ELR (cell line): ENCODE measurements at regions not wholly inside any gene's neighbourhood (a gene's known extent, or its start where the extent isn't known, plus 50 kb on each side); places are given as distances from the start of the nearest gene placed in this dataset.
"Not testable (repeated sequence)": the region's sequence is repeated elsewhere in the genome, so short reads cannot be mapped to it uniquely, and the experiment has no call there.

Experiments used
- DNase-seq: peaks from one replicate; pipeline ENCODE4 v3.0.0-alpha.2; 2015; ENCODE audit warnings: low read depth

DNA sequence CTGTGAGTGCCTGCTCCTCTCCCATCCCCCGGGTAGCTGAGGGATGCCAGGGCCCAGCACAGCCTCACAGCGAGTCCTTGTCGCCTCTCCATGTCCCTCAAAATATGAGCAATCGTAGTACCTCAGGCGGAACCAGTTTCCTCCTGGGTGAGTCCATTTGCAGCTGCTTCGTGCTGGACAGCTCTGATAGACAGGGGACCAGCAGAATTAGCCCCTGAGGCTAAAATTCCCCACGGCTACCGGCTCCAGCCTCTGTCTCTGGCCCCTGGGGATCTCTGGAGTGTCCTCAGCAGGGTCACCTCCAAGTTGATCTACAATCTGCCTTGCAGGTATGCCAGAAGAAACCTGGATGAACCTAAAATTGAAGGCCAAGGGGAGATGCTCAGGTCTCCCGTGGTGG lies 115.8 kb upstream of the FBXL7 start:
- DNase-seq, result no peak

DNA sequence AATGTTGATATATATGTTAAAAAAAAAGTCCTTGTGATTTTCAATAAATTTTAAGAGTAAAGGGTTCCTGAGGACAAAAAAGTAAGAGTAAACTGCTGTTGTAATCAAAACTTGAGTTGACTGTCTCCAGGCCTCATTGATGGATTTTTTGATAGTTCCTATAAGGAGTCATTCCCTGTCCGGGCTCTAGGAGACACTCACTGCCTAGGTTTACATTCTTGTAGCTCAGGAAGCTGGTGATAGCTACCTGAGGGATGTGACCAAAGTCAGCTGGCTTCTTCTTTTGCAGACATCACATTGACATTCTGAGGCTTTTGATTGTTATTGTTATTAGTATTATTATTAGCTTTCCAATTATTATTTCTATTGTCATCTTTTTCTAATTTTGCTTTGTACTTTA lies 116.5 kb upstream of the FBXL7 start:
- peak; percentile 52 for DNase-seq

DNA sequence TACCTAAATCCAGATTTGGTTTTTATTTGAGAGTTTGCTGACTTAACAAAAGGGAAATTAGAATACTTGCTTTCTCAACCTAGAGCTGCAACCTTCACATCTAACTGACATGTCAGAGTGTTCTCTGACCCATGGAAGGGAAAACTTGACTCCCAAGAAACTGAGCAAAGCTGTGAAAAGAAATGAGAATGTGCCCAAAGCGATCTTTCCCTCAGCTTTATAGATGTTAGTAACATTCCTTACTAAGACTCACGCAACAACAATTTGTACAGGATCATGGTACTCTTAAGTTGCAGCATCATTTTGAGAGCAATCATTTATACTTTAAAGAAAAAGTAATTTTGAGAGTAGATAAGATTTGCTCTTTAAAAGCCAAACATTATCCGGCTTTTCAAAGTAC lies 117.0 kb upstream of the FBXL7 start:
- no peak for DNase-seq

DNA sequence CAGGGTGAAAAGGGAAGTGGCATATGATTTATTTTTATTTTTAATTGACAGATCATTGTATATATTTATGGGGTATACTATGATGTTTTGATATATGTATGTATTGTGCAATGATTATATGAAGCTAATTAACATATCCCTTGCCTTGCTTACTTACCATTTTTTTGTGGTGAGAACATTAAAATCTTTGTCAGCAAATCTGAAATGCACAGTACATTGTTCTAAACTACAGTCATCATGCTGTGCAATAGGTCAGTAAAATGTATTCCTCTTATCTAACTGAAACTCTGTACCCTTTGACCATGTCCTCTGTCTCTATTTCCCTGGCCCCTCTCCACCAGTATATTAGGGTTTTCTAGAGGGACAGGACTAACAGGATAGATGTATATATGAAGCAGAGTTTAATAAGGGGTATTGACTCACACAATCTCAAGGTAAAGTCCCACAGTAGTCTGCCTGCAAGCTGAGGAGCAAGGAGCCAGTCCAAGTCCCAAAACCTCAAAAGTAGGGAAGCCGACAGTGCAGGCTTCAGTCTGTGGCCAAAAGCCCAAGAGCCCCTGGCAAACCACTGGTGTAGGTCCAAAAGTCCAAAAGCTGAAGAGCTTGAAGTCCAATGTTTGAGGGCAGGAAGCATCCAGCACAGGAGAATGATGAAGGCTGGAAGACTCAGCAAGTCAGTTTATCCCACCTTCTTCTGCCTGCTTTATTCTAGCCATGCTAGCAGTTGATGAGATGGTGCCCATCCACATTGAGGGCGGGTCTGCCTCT lies 122.2 kb upstream of the FBXL7 start:
- DNase-seq, result no peak

DNA sequence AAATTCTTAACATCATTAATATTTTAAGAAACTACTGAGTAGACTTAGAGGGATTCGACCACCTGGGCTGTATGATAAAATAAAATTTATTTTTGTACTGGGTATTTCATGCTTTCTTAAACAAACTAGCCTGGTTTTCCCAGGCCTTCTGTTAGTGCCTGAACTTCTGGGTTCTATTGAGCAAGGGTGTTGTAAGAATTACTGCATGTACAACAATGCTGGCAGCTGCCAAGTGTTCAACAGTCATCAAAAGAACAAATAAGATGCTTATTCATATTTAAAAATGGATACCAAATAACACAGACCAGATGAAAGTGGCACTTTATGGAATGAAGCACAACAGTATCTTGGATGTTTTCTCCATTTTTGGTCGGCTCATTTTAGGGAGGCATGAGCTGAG lies 123.2 kb upstream of the FBXL7 start:
- no peak for DNase-seq

DNA sequence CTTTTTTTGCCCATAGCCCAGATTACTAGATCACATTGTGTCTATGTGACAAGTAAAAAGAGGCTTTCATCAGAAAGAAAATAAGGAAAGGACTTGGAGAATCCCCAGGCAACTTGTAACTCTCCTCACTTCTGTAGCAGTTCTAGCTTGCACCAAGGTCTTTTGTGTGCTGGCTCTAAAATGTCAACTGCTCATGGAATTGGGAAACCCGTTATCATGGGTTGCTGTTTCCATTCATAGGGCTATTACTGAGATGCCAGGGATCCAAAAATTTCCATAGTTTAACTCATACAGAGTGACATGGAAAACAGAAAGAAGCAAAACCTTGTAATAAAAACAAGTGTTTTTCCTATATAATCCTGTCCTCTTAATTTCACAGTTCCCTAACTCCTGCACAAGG lies 123.9 kb upstream of the FBXL7 start:
- DNase-seq, result no peak

DNA sequence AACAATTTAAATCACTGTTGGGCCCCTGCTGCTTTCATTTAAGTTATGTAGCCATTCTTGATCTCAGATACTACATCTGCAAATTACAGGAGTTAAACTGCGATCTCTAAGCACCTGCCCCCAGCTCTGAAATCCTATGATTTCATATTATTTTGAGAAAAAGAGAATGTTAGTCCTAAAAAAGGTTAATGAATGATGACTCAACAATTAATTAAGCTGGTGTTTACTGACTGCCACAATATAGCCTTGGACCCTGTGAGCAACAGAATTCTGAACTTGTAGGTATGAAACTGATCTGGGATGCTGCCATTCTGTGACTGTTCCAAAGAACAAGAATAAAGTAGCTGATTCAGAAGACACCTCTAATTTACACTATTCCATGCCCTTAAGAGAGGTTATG lies 124.4 kb upstream of the FBXL7 start:
- no peak for DNase-seq

DNA sequence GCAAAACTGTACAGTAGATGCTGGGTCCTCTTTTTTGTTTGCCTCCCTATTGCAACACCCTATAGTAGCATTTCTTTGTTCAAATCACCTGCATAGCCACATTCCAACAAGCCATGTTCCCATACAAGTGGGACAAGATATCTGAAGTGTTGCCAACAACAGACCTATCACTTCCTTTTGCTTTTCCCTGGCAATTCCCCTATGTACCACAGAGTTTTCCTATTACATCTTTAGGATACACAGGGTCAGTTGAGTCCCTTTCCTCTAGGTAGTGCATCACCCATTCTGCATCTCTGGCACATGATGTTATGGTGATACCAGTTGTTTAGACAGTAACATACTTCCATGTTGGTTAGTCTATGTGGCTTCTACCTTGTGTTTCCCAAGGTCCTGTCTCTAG lies 125.1 kb upstream of the FBXL7 start:
- no peak for DNase-seq

DNA sequence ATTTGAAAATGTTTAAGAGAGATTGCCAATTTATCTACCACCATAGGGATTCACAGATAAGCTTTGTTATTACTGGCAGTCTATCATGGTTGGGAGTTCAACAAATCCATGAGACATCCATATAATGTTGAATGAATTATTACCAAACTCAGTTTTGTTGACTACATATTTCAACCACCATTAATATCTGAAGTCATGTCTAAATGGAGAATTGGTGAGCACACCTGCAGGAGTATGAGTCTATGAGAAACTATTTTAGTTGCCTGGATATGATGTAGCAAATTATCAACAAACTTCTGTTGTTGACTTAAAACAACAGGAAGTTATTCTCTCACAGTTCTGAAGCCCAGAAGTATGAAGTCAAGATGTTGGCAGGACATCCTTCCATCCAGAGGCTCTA lies 126.8 kb upstream of the FBXL7 start:
- DNase-seq, result no peak

DNA sequence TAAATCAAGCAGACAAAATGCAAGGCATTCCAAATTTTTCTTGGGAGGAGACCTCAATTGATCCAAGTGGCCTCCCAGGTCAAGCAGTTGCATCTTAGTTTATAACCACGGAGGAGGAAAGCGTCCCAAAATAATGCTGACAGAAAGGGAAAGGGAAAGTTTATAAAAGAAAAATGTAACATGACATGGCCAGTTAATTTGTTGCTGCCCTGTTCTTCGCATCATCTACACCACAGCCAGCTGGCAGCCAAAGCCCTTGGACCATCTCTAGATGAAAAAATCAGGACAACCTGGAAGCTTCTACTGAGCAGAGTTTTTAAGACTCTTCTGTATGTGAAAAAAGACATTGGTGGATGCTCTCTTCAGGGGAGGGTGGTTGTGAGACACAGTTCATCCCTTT lies 128.8 kb upstream of the FBXL7 start:
- DNase-seq, result no peak

DNA sequence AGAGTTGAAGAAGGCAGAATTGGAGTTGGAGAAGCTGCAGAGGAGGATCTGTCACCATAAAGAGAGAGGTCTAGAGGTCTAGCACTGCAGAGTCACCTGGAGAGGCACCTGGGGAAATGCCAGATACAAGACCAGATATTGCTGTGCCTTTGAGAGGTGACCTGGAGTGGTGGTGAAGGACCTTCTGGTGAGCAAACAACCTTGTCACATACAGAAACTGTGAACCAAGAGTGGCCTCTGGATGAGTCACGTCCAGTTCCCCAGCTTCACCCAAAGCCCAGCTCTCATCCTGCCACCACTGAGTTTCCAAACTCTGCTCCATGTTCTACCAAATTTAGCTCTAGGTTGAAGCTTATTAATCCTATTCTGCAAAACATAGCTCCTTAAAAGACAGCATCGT lies 131.1 kb upstream of the FBXL7 start:
- DNase-seq, result no peak

DNA sequence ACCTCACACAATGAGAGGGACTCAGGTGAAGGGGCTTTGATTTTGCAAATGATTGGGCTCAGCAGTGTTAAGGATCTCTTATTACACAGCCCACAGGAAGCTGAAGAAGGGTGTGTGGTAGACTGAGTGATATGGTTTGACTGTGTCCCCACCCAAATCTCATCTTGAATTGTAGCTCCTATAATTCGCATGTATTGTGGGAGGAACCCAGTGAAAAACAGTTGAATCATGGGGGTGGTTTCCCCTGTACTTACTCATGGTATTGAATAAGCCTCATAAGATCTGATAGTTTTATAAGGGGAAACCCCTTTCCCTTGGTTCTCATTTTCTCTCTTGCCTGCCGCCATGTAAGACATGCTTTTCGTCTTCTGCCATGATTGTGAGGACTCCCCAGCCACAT lies 132.5 kb upstream of the FBXL7 start:
- DNase-seq, result no peak

DNA sequence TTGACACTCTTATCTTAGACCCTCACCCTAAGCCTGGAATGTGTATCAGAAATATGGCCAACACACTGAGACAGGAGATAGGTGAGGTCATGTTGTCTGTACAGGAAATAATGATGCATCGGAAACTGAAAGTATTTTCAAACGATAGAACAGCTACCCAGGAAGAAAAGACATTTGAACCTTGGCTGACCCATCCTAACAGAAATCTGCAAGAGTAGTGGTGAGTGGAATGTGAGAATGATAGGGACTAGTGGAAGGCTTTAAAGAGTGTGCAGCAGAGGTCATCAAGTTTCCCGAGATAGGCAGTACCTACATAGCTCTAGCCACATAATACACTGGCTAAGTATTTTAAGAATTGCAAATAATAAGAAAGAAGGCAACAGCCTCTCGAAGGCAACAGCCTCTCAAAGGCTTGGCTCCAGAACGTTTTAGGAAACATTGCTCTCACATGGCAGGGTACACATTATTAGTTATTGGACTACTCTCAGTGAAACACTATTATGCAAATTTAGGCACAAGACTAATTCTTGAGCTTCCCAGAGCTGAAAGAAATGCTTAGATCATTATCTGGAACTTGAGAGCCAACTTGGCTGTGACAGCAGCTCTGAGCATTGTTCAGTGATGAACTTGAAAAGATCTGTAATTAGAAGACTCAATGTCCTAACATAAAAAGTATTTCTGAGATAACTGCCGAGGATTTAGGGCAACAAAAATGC lies 133.1 kb upstream of the FBXL7 start:
- peak; percentile 32 for DNase-seq

DNA sequence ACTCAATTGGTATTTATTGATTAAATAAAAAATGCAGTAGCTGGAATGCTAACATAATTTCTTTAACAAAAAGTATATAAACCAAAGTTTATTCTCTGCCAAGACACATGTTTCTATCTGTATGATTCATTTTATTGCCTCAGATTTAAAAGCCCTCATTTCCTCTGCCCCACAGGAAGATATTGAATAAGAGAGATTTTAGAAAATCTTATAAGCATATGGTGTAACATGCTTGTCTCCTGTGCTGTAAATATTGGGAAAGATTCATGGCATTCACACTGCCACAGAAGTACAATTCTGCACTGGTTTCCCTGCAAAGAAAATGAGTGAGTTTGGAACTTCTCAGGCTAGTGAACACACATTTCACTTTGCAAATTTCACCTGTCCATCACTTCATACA lies 134.9 kb upstream of the FBXL7 start:
- no peak for DNase-seq

DNA sequence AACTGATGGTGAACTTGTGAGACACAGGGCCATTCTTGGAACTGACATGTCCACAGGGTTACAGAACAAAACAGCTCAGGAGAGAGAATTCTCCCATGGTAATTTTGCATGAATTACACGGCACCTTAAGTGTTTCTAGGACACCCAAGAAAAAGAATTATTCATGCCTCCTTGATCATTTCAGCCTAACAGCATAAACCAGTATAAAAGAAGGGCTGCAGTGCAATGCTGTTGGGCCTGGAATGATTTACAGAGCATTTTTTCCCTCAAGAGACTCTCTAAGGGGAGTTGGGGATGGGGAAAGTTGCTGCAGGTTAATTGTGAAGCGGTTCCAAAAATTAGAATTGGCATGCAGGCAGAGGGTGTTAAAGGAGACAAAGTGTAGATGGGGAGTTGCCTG lies 136.4 kb upstream of the FBXL7 start:
- DNase-seq, result no peak

DNA sequence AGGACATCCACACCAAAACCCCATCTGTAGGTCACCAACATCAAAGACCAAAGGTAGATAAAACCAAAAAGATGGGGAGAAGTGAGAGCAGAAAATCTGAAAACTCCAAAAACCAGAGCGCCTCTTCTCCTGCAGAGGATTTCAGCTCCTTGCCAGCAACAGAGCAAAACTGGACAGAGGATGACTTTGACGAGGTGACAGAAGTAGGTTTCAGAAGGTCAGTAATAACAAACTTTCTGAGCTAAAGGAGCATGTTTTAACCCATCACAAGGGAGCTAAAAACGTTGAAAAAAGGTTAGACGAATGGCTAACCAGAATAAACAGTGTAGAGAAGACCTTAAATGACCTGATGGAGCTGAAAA lies 142.9 kb upstream of the FBXL7 start:
- not testable (repeated sequence) for DNase-seq

DNA sequence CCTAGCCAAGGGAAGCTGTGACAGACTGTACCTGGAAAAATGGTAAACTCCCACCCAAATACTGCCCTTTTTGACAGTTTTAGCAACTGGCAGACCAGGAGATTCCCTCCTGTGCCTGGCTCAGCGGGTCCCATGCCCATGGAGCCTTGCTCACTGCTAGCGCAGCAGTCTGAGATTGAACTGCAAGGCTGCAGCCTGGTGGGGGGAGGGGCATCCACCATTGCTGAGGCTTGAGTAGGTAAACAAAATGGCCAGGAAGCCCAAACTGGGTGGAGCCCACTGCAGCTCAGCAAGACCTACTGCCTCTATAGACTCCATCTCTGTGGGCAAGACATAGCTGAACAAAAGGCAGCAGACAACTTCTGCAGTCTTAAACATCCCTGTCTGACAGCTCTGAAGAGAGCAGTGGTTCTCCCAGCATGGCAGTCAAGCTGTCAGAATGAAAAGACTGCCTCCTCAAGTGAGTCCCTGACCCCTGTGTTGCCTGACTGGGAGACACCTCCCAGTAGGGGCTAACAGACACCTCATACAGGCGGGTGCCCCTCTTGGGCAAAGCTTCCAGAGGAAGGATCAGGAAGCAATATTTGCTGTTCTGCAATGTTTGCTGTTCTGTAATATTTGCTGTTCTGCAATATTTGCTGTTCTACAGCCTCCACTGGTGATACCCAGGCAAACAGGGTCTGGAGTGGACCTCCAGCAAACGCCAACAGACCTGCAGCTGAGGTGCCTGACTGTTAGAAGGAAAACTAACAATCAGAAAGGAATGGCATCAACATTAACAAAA lies 143.5 kb upstream of the FBXL7 start:
- not testable (repeated sequence) for DNase-seq

DNA sequence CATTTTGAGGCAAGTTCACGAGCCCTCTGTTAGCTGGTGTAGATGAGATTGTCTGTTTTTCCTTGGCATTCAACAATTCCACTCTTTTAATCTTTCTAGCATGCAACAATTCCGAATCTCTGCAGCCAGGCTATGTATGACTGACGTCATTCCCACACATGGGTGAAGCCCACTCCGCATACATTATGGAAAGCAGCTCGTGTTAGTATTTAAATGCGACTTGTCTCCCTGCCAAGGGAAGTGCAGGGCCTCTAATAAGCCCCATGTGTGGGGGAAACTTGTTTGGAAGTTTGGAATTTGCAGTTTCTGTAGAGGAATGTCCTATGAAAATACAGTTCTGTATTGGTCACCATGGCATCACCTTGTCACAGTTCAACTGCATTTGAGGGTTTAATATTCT lies 146.0 kb upstream of the FBXL7 start:
- no peak for DNase-seq

DNA sequence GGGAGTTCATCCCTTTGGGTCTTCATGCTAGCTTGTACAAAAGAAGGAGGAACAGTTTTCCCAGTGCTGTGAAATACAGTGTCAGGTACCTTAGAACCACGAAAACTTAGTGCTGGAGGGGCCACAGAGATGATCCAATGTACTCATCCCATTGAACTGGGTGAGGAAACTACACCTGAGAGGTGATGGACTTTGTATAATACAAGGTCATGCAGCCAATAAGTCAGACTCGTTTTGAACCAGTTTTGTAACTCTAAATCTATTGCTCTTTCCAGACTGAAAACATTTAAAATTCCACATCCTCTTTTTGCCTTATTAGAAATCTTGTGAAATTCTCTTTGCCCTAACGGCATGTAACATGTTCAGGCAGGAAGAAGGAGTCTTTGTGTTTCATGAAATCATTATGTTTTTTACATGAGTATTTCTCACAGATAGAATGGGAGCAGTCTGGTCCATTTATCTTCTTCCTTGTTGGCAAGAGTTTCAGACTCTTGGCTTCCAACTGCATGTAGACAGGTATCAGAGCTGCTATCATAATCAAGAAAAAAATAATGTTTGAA lies 146.8 kb upstream of the FBXL7 start:
- no peak for DNase-seq

DNA sequence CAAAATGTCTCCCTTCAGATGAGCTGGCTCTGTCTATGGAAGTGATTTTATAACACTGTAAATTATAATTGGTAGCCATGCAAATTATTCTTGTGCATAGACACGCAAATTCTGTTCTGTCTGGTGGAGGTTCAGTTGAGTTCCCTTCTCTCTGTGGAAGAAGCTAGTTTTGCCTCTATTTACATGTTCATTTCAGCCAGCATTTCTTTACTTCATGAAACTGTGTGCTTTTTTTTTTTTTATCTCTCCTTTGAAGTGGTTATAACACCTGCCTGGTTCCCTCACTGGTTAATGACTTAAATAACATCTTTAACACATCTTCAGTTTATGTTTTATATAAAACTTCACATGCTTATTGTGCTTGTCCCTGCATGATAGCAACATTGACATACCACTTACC lies 149.4 kb upstream of the FBXL7 start:
- DNase-seq, result no peak

DNA sequence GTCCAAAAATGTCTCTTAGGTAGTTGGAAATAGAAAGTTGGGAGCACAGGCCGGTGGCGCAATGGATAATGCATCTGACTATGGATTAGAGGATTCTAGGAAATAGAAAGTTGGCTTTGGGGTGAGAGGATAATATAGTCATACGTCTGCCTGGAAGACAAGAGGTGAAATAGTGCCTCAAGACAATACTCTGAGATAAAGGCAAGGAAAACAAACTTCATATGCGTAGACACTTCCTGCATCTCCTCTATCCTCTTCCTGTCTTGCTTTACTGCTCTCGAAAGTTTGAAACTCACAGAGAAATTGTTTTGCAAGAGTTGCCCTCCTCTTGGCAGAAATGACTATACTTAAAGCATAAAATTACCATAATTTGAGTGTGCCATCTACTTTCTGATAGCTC lies 153.2 kb upstream of the FBXL7 start:
- no peak for DNase-seq

DNA sequence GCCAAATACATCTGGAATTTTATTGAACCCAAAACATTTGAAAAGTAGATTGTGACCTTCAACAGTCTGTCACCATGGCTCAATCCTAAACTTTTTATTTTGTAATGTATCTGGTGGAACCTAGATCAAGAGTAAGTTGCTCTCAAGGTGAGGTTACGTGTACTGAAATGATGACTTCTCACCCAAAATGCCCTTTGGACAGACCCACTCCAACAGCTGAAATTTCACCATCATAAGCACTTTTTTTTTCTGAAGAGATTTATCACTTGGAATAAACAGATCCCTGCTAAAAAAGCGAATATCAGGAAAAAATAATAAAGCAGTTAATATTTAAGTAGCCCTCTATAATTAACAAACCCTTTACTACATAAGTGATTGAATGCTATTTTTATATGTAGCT lies 155.0 kb upstream of the FBXL7 start:
- DNase-seq, result no peak

DNA sequence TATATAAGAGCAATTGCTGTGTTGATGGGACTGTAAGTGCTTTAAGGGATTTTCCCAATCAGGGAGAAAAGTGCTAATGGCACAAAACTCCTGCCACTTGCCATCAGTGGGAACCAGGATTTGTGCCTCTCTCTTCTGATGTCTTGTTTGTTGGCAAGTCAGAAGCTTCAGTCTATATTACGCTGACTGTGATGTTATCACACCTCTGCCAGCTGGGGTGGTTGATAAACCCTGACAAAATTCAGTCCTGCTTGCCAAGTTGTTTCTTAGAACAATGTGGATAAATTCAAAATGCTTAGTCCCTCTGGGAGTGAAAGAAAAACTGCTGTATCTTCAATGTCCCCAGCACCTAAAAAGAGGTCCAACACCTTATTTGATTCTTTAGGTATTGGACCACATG lies 161.4 kb upstream of the FBXL7 start:
- no peak for DNase-seq
